Amygdala (tissue), 56 donors: ENCODE measurements at regions not wholly inside any gene's neighbourhood (a gene's known extent, or its start where the extent isn't known, plus 50 kb on each side); places are given as distances from the start of the nearest gene placed in this dataset.

Experiments used
- DNase-seq, 56 donors: peaks; one replicate each; lab custom pipeline; 2025; lab: John Stamatoyannopoulos, UW

- DNase-seq = no peak
These were observed 782.7 kb upstream of the CELF2 start for GRCh38 chr10:10235003-10235402.

DNA sequence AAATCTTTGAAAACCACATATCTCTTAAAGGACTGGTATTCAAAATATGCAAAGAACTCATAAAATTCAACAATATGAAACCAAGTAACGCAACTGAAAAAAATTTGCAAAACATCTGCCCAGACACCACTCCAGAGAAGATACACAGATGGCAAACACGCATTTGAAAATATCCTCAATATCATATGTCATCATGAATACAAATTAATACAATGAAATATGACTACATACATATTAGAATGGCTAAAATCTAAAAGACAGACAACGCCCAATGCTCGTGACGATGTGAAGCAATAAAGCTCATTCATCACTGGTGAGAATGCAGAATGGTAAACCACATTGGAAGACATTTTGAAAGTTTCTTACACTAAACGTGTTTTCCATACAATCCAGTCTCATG is 770.1 kb upstream of the CELF2 start:
- no peak for DNase-seq

DNA sequence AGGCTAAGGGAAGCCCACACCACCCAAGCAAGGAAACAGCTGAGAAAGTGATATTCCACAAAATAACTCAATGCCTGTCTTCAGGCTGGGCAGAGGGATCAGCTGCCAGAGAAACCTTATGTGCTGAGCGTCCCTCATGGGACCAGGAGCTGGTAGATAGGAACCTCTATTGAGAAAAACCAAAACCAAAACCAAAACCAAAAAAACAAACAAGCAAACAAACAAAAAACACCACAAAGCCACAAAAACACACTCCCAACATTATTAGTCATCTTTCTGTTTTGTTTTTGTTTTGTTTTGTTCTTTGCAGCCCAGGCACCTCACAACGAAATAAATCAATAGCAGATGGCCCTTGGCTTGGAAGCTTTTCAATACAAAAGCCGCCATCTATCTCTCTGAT is 760.8 kb upstream of the CELF2 start:
- DNase-seq = no peak

DNA sequence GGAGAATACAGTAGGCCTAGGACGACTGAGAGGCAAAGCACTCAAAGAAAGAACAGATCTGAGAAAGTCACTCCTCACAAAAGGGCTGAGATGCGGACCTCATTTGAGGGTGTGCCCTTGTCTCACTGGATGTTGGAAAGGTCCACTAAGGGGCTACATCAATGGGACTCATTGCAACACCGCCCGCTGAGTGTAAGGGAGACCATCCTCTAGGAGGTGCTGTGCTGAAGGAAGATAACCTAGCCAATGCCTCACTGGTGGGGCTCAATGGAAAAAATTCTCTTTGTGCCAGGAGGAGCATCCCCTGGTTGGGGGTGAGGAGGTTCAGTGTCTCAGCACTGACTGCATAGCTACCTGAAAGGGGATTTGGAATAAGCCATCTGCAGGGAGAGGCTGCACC is 758.7 kb upstream of the CELF2 start:
- DNase-seq = no peak

GRCh38 chr10:10270126-10271050 is 747.3 kb upstream of the CELF2 start:
- DNase-seq = no peak

DNA sequence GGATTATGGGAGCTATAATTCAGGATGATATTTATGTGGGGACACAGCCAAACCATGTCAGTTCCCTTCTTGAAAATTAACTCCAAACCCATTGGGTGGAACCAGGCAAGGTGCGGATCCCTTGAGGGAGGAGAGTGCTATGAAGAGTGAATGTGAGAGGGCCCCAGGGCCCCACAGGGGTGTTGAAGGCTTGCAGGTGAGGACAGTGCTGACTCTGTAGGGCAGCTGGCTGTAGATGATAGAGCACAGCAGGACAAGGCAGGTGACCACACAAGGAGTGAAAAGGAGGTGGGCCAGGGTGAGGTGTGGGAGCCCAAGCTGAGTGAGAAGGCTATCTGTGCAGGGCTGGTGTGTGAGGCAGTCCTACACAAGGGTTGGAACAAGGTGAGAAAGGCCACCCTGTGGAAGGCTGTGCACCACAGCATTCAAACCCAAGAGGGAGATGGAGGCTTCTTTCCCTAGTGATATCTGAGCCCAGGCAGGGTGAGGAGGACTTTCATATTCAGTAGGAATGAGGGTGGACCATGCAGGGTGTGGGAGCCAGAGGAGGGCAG is 746.0 kb upstream of the CELF2 start:
- DNase-seq = no peak

- DNase-seq = no peak
These were observed 744.0 kb upstream of the CELF2 start for GRCh38 chr10:10273661-10274060.

DNA sequence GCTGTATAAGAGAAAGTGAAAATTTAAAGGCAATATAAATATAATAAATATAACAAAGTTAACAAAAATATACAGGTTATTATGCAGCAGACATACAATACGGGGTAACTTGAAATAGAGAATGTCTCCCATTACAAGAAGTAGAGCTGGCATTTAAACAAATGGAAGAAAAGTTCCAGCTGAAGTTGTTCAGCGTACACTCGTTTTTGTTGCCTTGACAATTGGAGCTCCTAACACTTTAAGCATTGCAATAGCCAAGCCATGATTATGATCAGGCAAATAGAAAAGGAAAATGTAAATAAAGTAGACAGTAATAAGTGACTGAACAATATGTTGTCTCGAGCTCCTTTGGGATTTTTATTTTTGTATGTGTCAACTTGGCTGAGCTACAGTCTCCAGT is 737.8 kb upstream of the CELF2 start:
- DNase-seq = no peak

- no peak for DNase-seq
These were observed 725.2 kb upstream of the CELF2 start for GRCh38 chr10:10292501-10292900.

GRCh38 chr10:10293041-10293440 is 724.6 kb upstream of the CELF2 start:
- no peak for DNase-seq

DNA sequence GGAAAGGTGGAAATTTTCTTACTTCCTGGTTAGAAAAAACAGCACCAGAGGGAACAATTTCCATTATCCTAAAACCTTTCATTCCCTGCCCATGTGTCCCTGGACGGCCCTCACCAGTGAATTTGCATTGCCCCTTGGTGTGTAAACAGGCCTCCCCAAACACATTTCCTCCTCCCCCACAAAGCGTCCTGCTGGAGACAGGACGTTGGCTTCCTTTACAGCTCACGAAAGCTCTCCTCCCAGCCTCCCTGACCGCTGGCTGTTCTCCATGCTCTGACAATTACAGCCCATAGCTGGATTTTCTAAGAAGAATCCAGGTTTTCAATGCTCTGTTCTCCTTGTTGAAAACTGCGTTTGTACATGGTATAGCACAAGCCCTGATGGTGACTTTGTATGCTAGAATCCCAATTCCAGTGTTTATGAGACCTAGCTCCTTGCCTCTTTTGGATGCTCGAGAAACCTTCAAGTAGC is 724.2 kb upstream of the CELF2 start:
- DNase-seq = peak in 3 of 56 donors; percentile 1 to 25 (median 6)

GRCh38 chr10:10294184-10294880 is 723.3 kb upstream of the CELF2 start:
- DNase-seq = peak in 3 of 56 donors; percentile 2 to 65 (median 17)

GRCh38 chr10:10294881-10295529 is 722.7 kb upstream of the CELF2 start:
- peak in 32 of 56 donors; percentile 3 to 73 (median 25) for DNase-seq

DNA sequence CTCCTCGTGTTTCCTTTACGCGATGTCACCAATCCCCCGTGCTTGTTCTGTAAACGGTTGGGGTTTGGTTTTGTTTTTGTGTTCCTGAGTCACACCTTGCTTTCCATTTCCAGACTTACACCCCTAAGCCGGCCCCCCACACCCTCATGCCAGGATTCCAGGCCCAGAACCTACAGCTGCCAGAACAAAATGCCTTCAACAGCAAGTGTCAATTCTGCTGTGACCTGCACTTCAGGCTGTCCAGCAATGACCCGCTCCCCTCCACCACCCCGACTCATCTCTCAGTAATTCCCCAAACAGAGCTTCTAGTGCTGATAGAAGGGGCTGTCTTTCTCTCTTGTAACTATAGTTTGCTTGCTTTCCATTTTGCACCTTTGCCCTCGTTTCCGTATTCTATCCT is 722.1 kb upstream of the CELF2 start:
- peak in 1 of 56 donors; percentile 2 for DNase-seq

GRCh38 chr10:10302689-10303088 is 715.0 kb upstream of the CELF2 start:
- no peak for DNase-seq

DNA sequence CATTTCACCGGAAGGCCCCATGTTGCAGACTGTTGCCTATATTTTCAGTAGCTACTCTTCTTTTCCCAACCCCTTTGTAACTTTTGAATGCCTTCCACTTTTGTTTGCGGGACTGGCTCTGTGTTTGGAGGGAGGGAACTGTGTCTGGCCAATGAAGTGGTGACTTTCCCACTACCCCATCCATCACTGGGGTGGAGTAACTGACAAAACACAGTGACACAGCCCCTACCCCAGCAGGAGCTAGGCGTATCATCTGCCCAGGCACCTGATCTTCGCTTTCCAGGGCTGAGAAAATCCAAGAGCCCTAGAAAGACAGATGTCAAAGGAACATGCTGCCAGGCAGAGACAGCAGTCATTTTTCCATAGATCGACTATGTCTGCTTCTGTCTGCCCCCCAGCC is 710.6 kb upstream of the CELF2 start:
- DNase-seq = no peak

- no peak for DNase-seq
These were observed 710.1 kb upstream of the CELF2 start for GRCh38 chr10:10307551-10307950.

- DNase-seq = no peak
These were observed 707.2 kb upstream of the CELF2 start for GRCh38 chr10:10310498-10310897.

GRCh38 chr10:10311966-10312365 is 705.7 kb upstream of the CELF2 start:
- DNase-seq = no peak

DNA sequence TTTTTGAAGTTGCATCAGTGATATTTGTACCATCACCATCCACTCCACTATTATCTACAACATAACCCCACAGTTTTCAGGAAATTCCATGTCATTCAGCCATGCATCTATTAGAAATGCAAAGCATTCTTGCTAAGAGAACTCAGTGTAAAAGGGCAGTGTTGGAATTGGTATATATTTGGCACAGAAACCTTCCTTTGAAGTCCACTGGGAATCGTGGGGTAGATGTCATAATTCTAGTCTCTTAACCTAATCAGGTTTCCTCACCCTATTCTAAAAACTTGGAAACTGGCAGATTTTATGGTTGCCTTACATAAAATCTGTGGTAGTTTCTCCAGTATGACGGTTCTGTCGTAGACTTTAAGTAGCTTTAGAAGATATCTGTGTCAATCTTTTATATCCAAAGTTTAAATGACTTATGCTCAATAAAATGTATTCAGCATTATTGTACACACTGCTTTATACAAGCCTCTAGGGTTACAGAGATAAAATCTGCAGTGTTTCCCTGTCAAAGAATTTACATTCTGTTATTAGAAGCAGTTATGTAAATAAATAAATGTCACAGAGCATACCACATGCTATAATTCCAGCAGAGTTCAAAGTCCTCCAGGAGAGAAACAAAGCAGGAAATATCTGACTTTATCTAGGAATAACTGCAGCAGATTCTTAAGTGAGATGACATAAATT is 704.4 kb upstream of the CELF2 start:
- no peak for DNase-seq
